ENCODE measurements at regions not wholly inside any gene's neighbourhood (a gene's known extent, or its start where the extent isn't known, plus 50 kb on each side); places are given as distances from the start of the nearest gene placed in this dataset.

DNA sequence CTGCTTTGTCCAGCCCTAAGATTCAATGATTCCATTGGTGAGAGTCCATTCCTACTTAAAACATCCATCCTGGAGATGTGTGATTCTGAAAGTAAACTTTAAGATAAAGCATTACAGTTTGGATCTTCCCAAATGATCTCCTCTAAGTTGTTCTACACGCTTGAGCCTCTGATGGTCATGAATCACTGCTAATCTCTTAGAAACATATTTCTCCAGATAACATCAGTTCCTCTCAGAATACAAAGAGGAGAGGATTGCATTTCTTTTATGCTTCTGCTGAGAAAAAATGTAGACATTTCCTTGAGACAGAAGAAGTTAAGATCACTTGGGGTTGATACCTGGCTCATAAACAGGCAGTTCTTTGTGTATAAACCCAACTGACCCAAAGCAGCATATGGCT is 281.2 kb upstream of the DPH6 start:
- H3K4me1 ChIP-seq: peaks cover 4% of the 10 kb centered on the region; the same call in 1 of the 2 replicates
- H3K36me3 ChIP-seq: no peaks in the 10 kb centered on the region
- no peaks in the 10 kb centered on the region for H3K27me3 ChIP-seq
- H3K9me3 ChIP-seq: no peaks in the 10 kb centered on the region
- no peak overlapping the region for H3K4me3 ChIP-seq (ENCODE audit: low read depth, low read length)
- TF ChIP-seq, protein P1, sequence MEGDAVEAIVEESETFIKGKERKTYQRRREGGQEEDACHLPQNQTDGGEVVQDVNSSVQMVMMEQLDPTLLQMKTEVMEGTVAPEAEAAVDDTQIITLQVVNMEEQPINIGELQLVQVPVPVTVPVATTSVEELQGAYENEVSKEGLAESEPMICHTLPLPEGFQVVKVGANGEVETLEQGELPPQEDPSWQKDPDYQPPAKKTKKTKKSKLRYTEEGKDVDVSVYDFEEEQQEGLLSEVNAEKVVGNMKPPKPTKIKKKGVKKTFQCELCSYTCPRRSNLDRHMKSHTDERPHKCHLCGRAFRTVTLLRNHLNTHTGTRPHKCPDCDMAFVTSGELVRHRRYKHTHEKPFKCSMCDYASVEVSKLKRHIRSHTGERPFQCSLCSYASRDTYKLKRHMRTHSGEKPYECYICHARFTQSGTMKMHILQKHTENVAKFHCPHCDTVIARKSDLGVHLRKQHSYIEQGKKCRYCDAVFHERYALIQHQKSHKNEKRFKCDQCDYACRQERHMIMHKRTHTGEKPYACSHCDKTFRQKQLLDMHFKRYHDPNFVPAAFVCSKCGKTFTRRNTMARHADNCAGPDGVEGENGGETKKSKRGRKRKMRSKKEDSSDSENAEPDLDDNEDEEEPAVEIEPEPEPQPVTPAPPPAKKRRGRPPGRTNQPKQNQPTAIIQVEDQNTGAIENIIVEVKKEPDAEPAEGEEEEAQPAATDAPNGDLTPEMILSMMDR (IDR thresholded peaks at IDR 0.05; ENCODE audit: low read depth, low read length): no peak
- no peak for DNase-seq

DNA sequence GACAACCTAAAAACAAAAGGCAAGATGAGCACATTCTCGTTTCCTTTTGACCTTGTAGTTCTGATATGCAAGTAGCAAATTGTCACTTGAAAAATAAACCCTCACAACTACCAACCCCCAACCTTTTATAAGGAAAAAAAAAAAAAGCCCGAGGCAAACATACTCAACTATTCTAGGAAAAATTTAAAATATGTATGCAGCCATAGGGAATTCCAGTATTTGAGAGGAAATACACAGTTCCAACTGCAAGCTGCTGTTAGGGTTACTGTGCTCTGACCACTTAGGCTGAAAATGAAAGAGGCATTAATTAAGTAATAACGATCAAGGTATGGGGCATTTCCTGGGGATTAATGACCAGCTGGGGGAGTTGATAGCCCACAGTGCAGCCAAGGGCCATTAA is 281.9 kb upstream of the DPH6 start:
- H3K4me1 ChIP-seq: peaks cover 4% of the 10 kb centered on the region; the same call in 1 of the 2 replicates
- H3K9me3 ChIP-seq: no peaks in the 10 kb centered on the region
- no peak for DNase-seq
- no peaks in the 10 kb centered on the region for H3K27me3 ChIP-seq
- no peak overlapping the region for H3K4me3 ChIP-seq (ENCODE audit: low read depth, low read length)
- no peaks in the 10 kb centered on the region for H3K36me3 ChIP-seq
- TF ChIP-seq, protein P1 (IDR thresholded peaks at IDR 0.05; ENCODE audit: low read depth, low read length): no peak

DNA sequence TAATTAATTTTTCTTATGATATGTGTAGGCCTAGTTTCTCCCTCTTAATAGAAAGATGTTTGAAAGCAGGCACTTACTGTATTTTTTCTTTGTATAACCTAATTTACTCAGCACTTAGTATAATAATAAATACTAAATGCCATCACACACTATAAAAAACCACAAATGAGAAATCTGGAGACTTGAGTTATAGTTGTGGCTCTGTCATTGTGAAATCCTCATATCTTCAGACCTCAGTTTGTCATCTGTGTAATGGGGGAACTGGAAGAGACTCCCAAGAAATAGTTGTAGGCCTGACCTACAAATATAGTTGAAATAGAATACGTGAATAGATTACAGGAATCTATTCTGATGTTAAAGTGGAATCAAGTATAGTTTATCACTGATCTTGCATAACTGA is 287.6 kb upstream of the DPH6 start:
- H3K4me1 ChIP-seq: no peaks in the 10 kb centered on the region; the same call in 1 of the 2 replicates
- no peaks in the 10 kb centered on the region for H3K9me3 ChIP-seq
- TF ChIP-seq, protein P1 (IDR thresholded peaks at IDR 0.05; ENCODE audit: low read depth, low read length): no peak
- no peak overlapping the region for H3K4me3 ChIP-seq (ENCODE audit: low read depth, low read length)
- no peaks in the 10 kb centered on the region for H3K27me3 ChIP-seq
- no peaks in the 10 kb centered on the region for H3K36me3 ChIP-seq
- DNase-seq: no peak

- TF ChIP-seq, protein P1 (IDR thresholded peaks at IDR 0.05; ENCODE audit: low read depth, low read length): no peak
- no peaks in the 10 kb centered on the region for H3K36me3 ChIP-seq
- H3K27me3 ChIP-seq: no peaks in the 10 kb centered on the region
- H3K9me3 ChIP-seq: no peaks in the 10 kb centered on the region
- no peak overlapping the region for H3K4me3 ChIP-seq (ENCODE audit: low read depth, low read length)
- DNase-seq: no peak
- H3K4me1 ChIP-seq: no peaks in the 10 kb centered on the region; the same call in 1 of the 2 replicates
Observed at GRCh38 chr15:35834216-35834830, 288.4 kb upstream of the DPH6 start.

GRCh38 chr15:35834866-35835265 is 288.9 kb upstream of the DPH6 start:
- TF ChIP-seq, protein P1 (IDR thresholded peaks at IDR 0.05; ENCODE audit: low read depth, low read length): no peak
- no peaks in the 10 kb centered on the region for H3K9me3 ChIP-seq
- H3K4me1 ChIP-seq: no peaks in the 10 kb centered on the region; the same call in 1 of the 2 replicates
- no peak for DNase-seq
- H3K27me3 ChIP-seq: no peaks in the 10 kb centered on the region
- no peak overlapping the region for H3K4me3 ChIP-seq (ENCODE audit: low read depth, low read length)
- H3K36me3 ChIP-seq: no peaks in the 10 kb centered on the region

DNA sequence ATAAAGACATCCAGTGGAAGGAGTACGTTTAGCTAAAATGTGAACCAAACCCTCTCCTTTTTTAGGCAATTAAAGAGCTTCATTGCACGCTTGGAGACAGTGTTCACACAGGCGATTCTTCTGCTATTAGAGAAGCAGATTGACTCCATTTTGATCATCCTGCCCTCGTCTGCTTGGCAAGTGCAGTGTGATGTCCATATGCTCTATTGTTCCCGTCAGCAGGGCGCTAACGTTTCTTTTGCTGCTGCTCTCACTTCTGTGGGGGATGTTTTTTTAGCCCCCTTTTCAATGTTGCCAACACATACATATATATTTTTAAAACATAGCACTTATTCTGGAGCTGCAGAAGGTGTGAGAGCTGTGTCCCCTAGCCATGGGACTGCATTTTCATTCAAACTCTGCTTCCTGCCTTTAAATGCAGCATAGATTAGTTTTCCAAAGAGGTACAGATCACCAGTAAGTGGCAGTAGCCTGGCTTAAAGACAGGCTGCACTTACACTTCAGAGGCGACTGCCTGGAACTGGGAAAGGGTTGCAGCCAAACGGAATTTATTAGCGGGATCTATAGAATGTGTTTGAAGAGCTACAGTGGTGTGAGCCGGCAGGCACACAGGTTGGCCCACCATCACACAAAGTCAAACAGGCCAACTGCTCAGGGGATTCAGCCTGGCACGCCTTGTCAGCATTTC is 292.6 kb upstream of the DPH6 start:
- DNase-seq: no peak
- Histone ChIP-seq H3K4me3 (ENCODE audit: low read depth, low read length) (no peak overlapping the region), H3K9me3 (no peaks in the 10 kb centered on the region), H3K4me1 (no peaks in the 10 kb centered on the region; the same call in 1 of the 2 replicates), H3K27me3 (no peaks in the 10 kb centered on the region), H3K36me3 (no peaks in the 10 kb centered on the region)
- TF ChIP-seq, protein P1 (IDR thresholded peaks at IDR 0.05; ENCODE audit: low read depth, low read length): no peak

Data from BE2C (cell line).